ENCODE measurements at regions not wholly inside any gene's neighbourhood (a gene's known extent, or its start where the extent isn't known, plus 50 kb on each side); places are given as distances from the start of the nearest gene placed in this dataset.

GRCh38 chr1:29467989-29468900, 231.9 kb downstream of the PTPRU start:
- no peak for TF ChIP-seq ZNF274 (IDR thresholded peaks at IDR 0.05; ENCODE audit: low read depth, low read length)
- TF ChIP-seq SUZ12 (IDR thresholded peaks at IDR 0.05; ENCODE audit: extremely low read depth, insufficient read depth, insufficient read length) = no peak

Data from NT2/D1 (cell line).